GM11168 (cell line): ENCODE measurements at regions not wholly inside any gene's neighbourhood (a gene's known extent, or its start where the extent isn't known, plus 50 kb on each side); places are given as distances from the start of the nearest gene placed in this dataset.

Experiments used
- in situ Hi-C: fragments of 300-500 bp; cut with MboI; formaldehyde crosslinking; loops from one replicate; pipeline ENCODE4 v1.12.0; 2022; ENCODE audit warnings: low sequenced_read_pairs; ENCODE audit not compliant: unreplicated experiment

- in situ Hi-C loops: no loop called here
These were observed 1722.8 kb downstream of the MAT2B start for GRCh38 chr5:165228184-165228583.

- in situ Hi-C loops: no loop called here
These were observed 1726.5 kb downstream of the MAT2B start for GRCh38 chr5:165231821-165232508.

- in situ Hi-C loops: no loop called here
These were observed 1727.2 kb downstream of the MAT2B start for GRCh38 chr5:165232509-165233028.

- in situ Hi-C loops: no loop called here
These were observed 1736.4 kb downstream of the MAT2B start for GRCh38 chr5:165241811-165242210.

- in situ Hi-C loops: no loop called here
These were observed 1737.2 kb downstream of the MAT2B start for GRCh38 chr5:165242646-165243045.

GRCh38 chr5:165244407-165244806, 1739.0 kb downstream of the MAT2B start:
- in situ Hi-C loops: no loop called here

GRCh38 chr5:165258197-165258771, 1752.9 kb downstream of the MAT2B start:
- in situ Hi-C loops: no loop called here

- in situ Hi-C loops: no loop called here
These were observed 1755.0 kb downstream of the MAT2B start for GRCh38 chr5:165260426-165260825.

- in situ Hi-C loops: no loop called here
These were observed 1758.1 kb downstream of the MAT2B start for GRCh38 chr5:165263536-165263935.

- in situ Hi-C loops: no loop called here
These were observed 1761.5 kb downstream of the MAT2B start for GRCh38 chr5:165266939-165267338.

GRCh38 chr5:165272436-165272835, 1767.0 kb downstream of the MAT2B start:
- in situ Hi-C loops: no loop called here

GRCh38 chr5:165277661-165278060, 1772.2 kb downstream of the MAT2B start:
- in situ Hi-C loops: no loop called here

- in situ Hi-C loops: no loop called here
These were observed 1777.1 kb downstream of the MAT2B start for GRCh38 chr5:165282491-165282890.

- in situ Hi-C loops: no loop called here
These were observed 1781.3 kb downstream of the MAT2B start for GRCh38 chr5:165286692-165287091.

- in situ Hi-C loops: no loop called here
These were observed 1785.1 kb downstream of the MAT2B start for GRCh38 chr5:165290535-165290934.

- in situ Hi-C loops: no loop called here
These were observed 1791.1 kb downstream of the MAT2B start for GRCh38 chr5:165296401-165297130.

GRCh38 chr5:165304193-165304827, 1798.9 kb downstream of the MAT2B start:
- in situ Hi-C loops: no loop called here

- in situ Hi-C loops: no loop called here
These were observed 1800.2 kb downstream of the MAT2B start for GRCh38 chr5:165305596-165305995.

- in situ Hi-C loops: no loop called here
These were observed 1804.0 kb downstream of the MAT2B start for GRCh38 chr5:165309446-165309845.

- in situ Hi-C loops: no loop called here
These were observed 1804.6 kb downstream of the MAT2B start for GRCh38 chr5:165310031-165310430.

- in situ Hi-C loops: no loop called here
These were observed 1816.5 kb downstream of the MAT2B start for GRCh38 chr5:165321912-165322311.
